CD4-positive, alpha-beta memory T cell (primary cell): ENCODE measurements at regions not wholly inside any gene's neighbourhood (a gene's known extent, or its start where the extent isn't known, plus 50 kb on each side); places are given as distances from the start of the nearest gene placed in this dataset.

Experiments used
- CTCF ChIA-PET: fragments of 350-600 bp; sonication (Branson Sonifier 250); formaldehyde crosslinking; loops from one replicate; lab custom pipeline; 2021; ENCODE audit warnings: inconsistent platforms; ENCODE audit not compliant: partially characterized antibody; lab: Charles Lee
- POLR2A ChIA-PET: fragments of 350-600 bp; sonication (Branson Sonifier 250); formaldehyde crosslinking; loops from one replicate; lab custom pipeline; 2021; ENCODE audit not compliant: partially characterized antibody; lab: Charles Lee
- DNase-seq, 5 donors: peaks; one replicate each; pipeline versions ENCODE4 v3.0.0 to v3.0.0-alpha.2; 2020 to 2022; ENCODE audit warnings: mixed read lengths in 1 of 5
- H3K27ac ChIP-seq: one replicate; pipeline ENCODE4 v1.7.0; 2013; ENCODE audit warnings: low read depth, low read length
- H3K27me3 ChIP-seq: 2 replicates; pipeline ENCODE4 v1.7.0; 2013; ENCODE audit warnings: mild to moderate bottlenecking, low read length, moderate library complexity; ENCODE audit not compliant: insufficient read depth
- H3K36me3 ChIP-seq: 2 replicates; pipeline ENCODE4 v1.7.0; 2013; ENCODE audit warnings: mild to moderate bottlenecking, low read length, moderate library complexity; ENCODE audit not compliant: insufficient read depth
- H3K4me1 ChIP-seq: 2 replicates; pipeline ENCODE4 v1.7.0; 2013; ENCODE audit warnings: mild to moderate bottlenecking, low read length, moderate library complexity; ENCODE audit not compliant: insufficient read depth
- H3K4me3 ChIP-seq, 2 donors: one replicate each; pipeline ENCODE4 v1.7.0; 2013; ENCODE audit warnings: low read length in 2 of 2, mild to moderate bottlenecking in 1 of 2
- H3K9me3 ChIP-seq, 2 donors: one replicate each; pipeline ENCODE4 v1.7.0; 2013; ENCODE audit warnings: low read length in 2 of 2, control low read depth in 1 of 2; ENCODE audit not compliant: control insufficient read depth in 1 of 2
- H3K27ac Mint-ChIP-seq, 7 donors: one replicate each; pipeline ENCODE4 v1.8.0; 2020 to 2021; ENCODE audit warnings: mixed read lengths in 7 of 7, mild to moderate bottlenecking in 6 of 7, inconsistent platforms in 3 of 7, moderate library complexity in 3 of 7
- H3K27me3 Mint-ChIP-seq, 2 donors: one replicate each; pipeline ENCODE4 v1.8.0; 2020 to 2021; ENCODE audit warnings: mixed read lengths in 2 of 2
- H3K36me3 Mint-ChIP-seq, 2 donors: one replicate each; pipeline ENCODE4 v1.8.0; 2020 to 2021; ENCODE audit warnings: mixed read lengths in 2 of 2, inconsistent platforms in 1 of 2, mild to moderate bottlenecking in 1 of 2
- H3K4me1 Mint-ChIP-seq, 4 donors: one replicate each; pipeline ENCODE4 v1.8.0; 2020 to 2021; ENCODE audit warnings: mixed read lengths in 4 of 4, mild to moderate bottlenecking in 1 of 4
- H3K4me3 Mint-ChIP-seq, 8 donors: one replicate each; pipeline ENCODE4 v1.8.0; 2020 to 2021; ENCODE audit warnings: mixed read lengths in 8 of 8, mild to moderate bottlenecking in 7 of 8, moderate library complexity in 6 of 8, inconsistent platforms in 3 of 8
- H3K9me3 Mint-ChIP-seq, 8 donors: one replicate each; pipeline ENCODE4 v1.8.0; 2020 to 2021; ENCODE audit warnings: mixed read lengths in 8 of 8, mild to moderate bottlenecking in 5 of 8, inconsistent platforms in 3 of 8, moderate library complexity in 1 of 8
- intact Hi-C: fragments of 100-400 bp; cut with micrococcal nuclease; formaldehyde crosslinking; loops from one replicate; pipeline ENCODE4 v1.15.1; 2023

- peak overlapping the region in 1 of 7 donors; percentile 18 for H3K27ac Mint-ChIP-seq
- ChIA-PET POLR2A (no interaction called here), CTCF (interaction anchor here (4.7 kb wide), 1 partner anchor 9 kb away, joined by 37 read pairs; no protein-coding TSS in a partner anchor)
Measured at GRCh38 chr9:94005272-94005901, 50.2 kb upstream of the BARX1 start.

More at GRCh38 chr9:94005272-94005901, 50.2 kb upstream of the BARX1 start:
- Histone ChIP-seq H3K4me1 (no peaks in the 10 kb centered on the region), H3K4me3 (no peak overlapping the region), H3K27ac (no peak overlapping the region), H3K27me3 (no peaks in the 10 kb centered on the region), H3K36me3 (no peaks in the 10 kb centered on the region), H3K9me3 (no peaks in the 10 kb centered on the region)
- Mint-ChIP-seq H3K4me3 (no peak overlapping the region), H3K4me1 (no peaks in the 10 kb centered on the region), H3K9me3 (peaks cover 0 to 11% (median 0%) of the 10 kb centered on the region in 8 donors), H3K27me3 (peaks cover 12% of the 10 kb centered on the region in 2 donors), H3K36me3 (no peaks in the 10 kb centered on the region)
- DNase-seq = no peak
- intact Hi-C loops = no loop called here
